Osteoblast (primary cell): ENCODE measurements at regions not wholly inside any gene's neighbourhood (a gene's known extent, or its start where the extent isn't known, plus 50 kb on each side); places are given as distances from the start of the nearest gene placed in this dataset.

Experiments used
- DNase-seq: peaks from one replicate; pipeline ENCODE4 v3.0.0; 2011; ENCODE audit warnings: low spot score, mixed read lengths; ENCODE audit not compliant: insufficient read length; ENCODE audit errors: missing footprints
- H2AFZ ChIP-seq: 2 replicates; pipeline ENCODE4 v1.6.0; 2011; ENCODE audit warnings: mild to moderate bottlenecking, low read length
- H3K27ac ChIP-seq: 2 replicates; pipeline ENCODE4 v1.5.1; 2011; ENCODE audit warnings: mild to moderate bottlenecking, low read depth, low read length, moderate library complexity
- H3K27me3 ChIP-seq: 2 replicates; pipeline ENCODE4 v1.6.0; 2012; ENCODE audit warnings: mild to moderate bottlenecking, control low read depth, inconsistent platforms, low read length, moderate library complexity; ENCODE audit not compliant: insufficient read depth
- H3K36me3 ChIP-seq: 2 replicates; pipeline ENCODE4 v1.5.1; 2011; ENCODE audit warnings: mild to moderate bottlenecking, low read length, control low read depth, moderate library complexity; ENCODE audit not compliant: insufficient read depth
- H3K4me1 ChIP-seq: 2 replicates; pipeline ENCODE4 v1.5.1; 2011; ENCODE audit warnings: mild to moderate bottlenecking, low read length, control low read depth, moderate library complexity; ENCODE audit not compliant: insufficient read depth
- H3K4me2 ChIP-seq: 2 replicates; pipeline ENCODE4 v1.6.0; 2011; ENCODE audit warnings: mild to moderate bottlenecking, low read length; ENCODE audit not compliant: insufficient read depth
- H3K4me3 ChIP-seq: fragments of 200-600 bp; sonication (generic); 3 replicates; pipeline ENCODE4 v1.5.1; 2012; ENCODE audit warnings: mild to moderate bottlenecking, low read length, inconsistent platforms; ENCODE audit not compliant: insufficient read depth
- H3K79me2 ChIP-seq: 2 replicates; pipeline ENCODE4 v1.6.0; 2012; ENCODE audit warnings: mild to moderate bottlenecking, low read length, control low read depth, inconsistent platforms; ENCODE audit not compliant: insufficient read depth
- H3K9me3 ChIP-seq: 2 replicates; pipeline ENCODE4 v1.5.1; 2011; ENCODE audit warnings: low read depth, low read length, control low read depth
- H4K20me1 ChIP-seq: 2 replicates; pipeline ENCODE4 v1.6.0; 2012; ENCODE audit warnings: mild to moderate bottlenecking, low read length, control low read depth; ENCODE audit not compliant: insufficient read depth
- CTCF ChIP-seq: IDR thresholded peaks from 2 replicates; pipeline ENCODE4 v1.5.1; 2011; ENCODE audit warnings: mild to moderate bottlenecking, low read depth, low read length, moderate library complexity; ENCODE audit errors: extremely low read depth

- H3K9me3 ChIP-seq, result no peaks in the 10 kb centered on the region
- H4K20me1 ChIP-seq, result no peaks in the 10 kb centered on the region
- no peak overlapping the region for H3K4me3 ChIP-seq
- H3K4me2 ChIP-seq, result no peak overlapping the region
- TF ChIP-seq CTCF, result no peak
- no peak overlapping the region for H2AFZ ChIP-seq
- H3K4me1 ChIP-seq, result no peaks in the 10 kb centered on the region
- no peak overlapping the region for H3K27ac ChIP-seq
- no peaks in the 10 kb centered on the region for H3K36me3 ChIP-seq
- no peaks in the 10 kb centered on the region for H3K27me3 ChIP-seq
- no peaks in the 10 kb centered on the region for H3K79me2 ChIP-seq
- no peak for DNase-seq
Measured at GRCh38 chr2:136351684-136352083, 233.7 kb upstream of the CXCR4 start.

- DNase-seq, result no peak
- Histone ChIP-seq H3K27me3 (no peaks in the 10 kb centered on the region), H3K4me1 (no peaks in the 10 kb centered on the region), H3K79me2 (no peaks in the 10 kb centered on the region), H2AFZ (no peak overlapping the region), H3K4me2 (no peak overlapping the region), H3K27ac (no peak overlapping the region), H3K4me3 (no peak overlapping the region), H3K36me3 (no peaks in the 10 kb centered on the region), H4K20me1 (no peaks in the 10 kb centered on the region), H3K9me3 (no peaks in the 10 kb centered on the region)
- no peak for TF ChIP-seq CTCF
Measured at GRCh38 chr2:136347981-136348380, 230.0 kb upstream of the CXCR4 start.

GRCh38 chr2:136344339-136344738 lies 226.4 kb upstream of the CXCR4 start:
- Histone ChIP-seq H3K36me3 (no peaks in the 10 kb centered on the region), H3K4me3 (no peak overlapping the region), H3K79me2 (no peaks in the 10 kb centered on the region), H4K20me1 (no peaks in the 10 kb centered on the region), H2AFZ (no peak overlapping the region), H3K9me3 (no peaks in the 10 kb centered on the region), H3K4me1 (no peaks in the 10 kb centered on the region), H3K27ac (no peak overlapping the region), H3K27me3 (no peaks in the 10 kb centered on the region), H3K4me2 (no peak overlapping the region)
- no peak for TF ChIP-seq CTCF
- no peak for DNase-seq

GRCh38 chr2:136342138-136342537 lies 224.2 kb upstream of the CXCR4 start:
- Histone ChIP-seq H2AFZ (no peak overlapping the region), H3K4me2 (no peak overlapping the region), H3K36me3 (no peaks in the 10 kb centered on the region), H4K20me1 (no peaks in the 10 kb centered on the region), H3K27me3 (no peaks in the 10 kb centered on the region), H3K79me2 (no peaks in the 10 kb centered on the region), H3K9me3 (no peaks in the 10 kb centered on the region), H3K27ac (no peak overlapping the region), H3K4me1 (no peaks in the 10 kb centered on the region), H3K4me3 (no peak overlapping the region)
- no peak for DNase-seq
- TF ChIP-seq CTCF, result no peak
